HG03442 (cell line): ENCODE measurements at regions not wholly inside any gene's neighbourhood (a gene's known extent, or its start where the extent isn't known, plus 50 kb on each side); places are given as distances from the start of the nearest gene placed in this dataset.

ENCODE experiments used
- ATAC-seq: cut with Tn5 transposase; IDR thresholded peaks from one replicate; pipeline ENCODE4 v1.9.1; 2021; ENCODE audit warnings: mild to moderate bottlenecking, moderate library complexity; ENCODE audit not compliant: unreplicated experiment

DNA sequence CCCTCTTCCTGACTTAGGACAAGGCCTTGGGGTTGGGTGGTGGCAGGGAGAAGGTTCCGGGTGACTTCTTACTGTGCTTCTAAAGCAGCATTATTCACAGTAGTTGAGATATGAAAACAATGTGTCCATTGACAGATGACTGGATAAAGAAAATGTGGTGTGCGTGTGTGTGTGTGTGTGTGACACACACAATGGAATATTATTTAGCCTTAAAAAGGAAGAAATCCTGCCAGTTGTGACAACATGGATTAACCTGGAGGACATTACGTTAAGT lies 128.1 kb upstream of the RASGRP1 start:
- no peak for ATAC-seq

DNA sequence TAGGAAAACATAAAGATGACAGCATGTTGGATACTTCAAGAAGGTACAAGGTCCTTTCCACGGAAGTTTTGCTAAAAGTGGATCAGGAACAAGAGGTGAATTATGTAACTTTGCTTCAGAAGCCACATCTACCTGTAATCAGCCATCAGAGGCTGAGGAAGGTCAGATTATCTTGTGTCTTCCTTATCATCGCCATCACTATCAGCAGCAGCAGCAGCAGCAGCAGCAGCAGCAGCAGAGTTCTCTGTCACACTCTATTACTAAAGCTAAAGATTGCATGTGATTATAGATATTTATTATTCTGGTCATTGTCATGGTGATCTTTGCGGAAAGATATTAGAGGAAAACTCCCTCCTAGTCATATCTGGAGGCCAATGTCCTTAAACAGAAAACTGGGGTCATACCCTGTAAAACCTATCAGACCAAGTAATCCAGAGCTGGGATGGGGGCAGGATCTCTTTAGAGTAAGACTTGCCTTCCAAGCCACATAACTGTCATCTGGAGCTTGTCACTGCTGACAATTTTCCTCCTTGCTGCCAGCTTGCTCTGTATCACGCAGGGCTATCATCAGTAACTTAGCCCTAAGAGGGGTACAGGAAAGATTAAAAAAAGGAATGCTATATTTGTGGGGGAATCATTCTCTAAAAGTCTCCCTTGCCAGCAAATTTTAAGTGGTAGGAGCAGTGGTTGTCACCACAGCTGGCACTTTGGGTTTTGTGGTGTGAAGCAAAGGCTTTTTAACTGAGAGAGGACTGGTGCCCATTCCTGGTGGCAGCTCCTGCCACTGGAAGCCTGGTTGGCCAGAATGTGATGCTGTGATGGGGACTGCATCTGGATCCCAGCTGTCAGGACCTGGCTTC lies 130.9 kb upstream of the RASGRP1 start:
- no peak for ATAC-seq

- ATAC-seq = peak; percentile 85
These were observed 131.6 kb upstream of the RASGRP1 start for GRCh38 chr15:38696109-38696727.

- no peak for ATAC-seq
These were observed 132.3 kb upstream of the RASGRP1 start for GRCh38 chr15:38696790-38697495.

- no peak for ATAC-seq
These were observed 133.6 kb upstream of the RASGRP1 start for GRCh38 chr15:38698254-38698653.

GRCh38 chr15:38699633-38700230 lies 135.1 kb upstream of the RASGRP1 start:
- peak; percentile 41 for ATAC-seq

DNA sequence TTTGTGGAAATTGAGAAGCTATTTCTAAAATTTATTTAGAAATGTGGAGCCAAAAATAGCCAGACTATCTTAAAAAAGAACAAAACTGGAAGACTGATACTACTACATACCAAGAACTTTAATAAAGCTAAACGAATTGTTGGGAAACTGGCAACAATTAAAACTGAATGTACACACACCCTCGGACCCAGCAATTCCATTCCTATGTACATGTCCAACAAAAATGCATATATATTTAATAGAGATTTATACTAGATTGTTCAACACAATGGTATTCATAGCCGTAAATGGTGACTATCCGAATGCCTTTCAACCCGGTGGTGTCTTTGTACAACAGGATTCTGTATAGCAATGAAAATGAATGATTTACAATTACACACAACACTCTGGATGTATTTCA lies 136.5 kb upstream of the RASGRP1 start:
- ATAC-seq = no peak

DNA sequence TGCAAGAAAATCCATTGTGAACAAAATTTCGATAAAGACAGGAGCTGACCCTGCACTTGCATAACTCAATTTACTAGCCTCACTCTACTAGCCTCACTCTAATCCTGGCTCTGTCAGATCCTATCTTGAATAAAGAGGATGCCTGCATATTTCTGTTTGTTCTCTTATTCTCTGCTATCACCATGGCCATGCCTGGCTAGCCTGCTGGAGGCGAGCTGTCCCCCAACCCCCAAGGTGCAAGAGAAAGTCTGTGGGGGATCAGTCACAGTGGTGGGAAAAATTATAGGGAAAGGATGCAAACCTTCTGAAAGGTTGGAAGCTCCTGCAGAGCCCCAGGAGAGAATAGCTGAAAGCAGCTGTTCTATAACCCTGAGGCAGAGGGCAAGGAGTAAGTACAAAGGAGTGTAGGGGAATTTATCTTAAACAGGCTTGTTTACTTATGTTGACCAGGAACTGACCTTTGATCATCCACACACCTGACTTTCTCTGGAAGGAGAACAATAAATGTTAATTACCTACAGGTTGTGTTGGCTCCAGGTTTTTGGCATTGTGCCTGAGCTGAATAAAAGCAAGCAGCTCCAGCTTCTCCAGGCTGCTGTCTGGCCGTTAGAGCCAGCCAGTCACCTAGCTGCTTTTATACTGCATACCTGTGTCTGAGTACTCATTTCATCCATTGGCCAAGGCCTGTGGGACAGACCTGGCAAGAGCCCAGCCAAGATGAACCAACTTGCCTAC lies 137.7 kb upstream of the RASGRP1 start:
- no peak for ATAC-seq

DNA sequence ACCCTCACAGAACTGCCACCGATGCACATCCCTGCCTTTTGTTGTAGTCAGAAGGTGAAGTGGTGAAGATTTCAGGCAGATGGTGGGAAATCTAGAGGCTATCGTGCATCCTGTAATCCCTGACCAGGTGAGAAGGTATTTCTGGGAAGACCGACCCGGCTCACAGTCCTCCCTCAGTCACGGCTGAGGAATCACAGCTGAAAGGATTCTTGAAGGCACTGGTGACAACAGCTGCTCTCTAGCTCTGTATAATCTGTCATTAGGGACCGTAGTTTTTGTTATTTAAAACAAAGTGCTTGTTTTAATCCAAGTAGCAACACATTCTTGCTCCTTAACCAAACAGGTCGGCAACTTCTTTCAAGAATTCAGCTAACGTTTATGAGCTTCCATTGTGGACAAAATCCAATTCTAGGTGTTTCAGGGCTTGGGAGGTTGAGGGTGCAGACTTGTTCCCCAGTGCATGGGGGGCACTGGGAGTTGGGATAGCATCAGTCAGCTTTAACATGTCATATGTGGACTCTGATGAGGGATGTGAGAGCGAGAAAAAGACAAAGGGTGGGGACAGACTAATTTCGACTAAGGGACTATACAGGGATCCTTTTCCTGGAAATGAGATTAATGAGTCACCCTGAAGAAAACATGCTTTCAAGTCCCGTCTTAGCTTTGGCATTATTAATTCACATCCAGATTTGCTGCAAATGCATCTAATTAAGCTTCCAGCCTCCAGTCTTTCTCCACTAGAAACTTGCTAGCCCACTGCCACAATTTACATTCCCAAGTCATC lies 141.0 kb upstream of the RASGRP1 start:
- ATAC-seq = no peak

- ATAC-seq = no peak
These were observed 142.3 kb upstream of the RASGRP1 start for GRCh38 chr15:38706956-38707355.

GRCh38 chr15:38707802-38708671 lies 143.4 kb upstream of the RASGRP1 start:
- ATAC-seq = peak; percentile 96

GRCh38 chr15:38708672-38709180 lies 144.1 kb upstream of the RASGRP1 start:
- no peak for ATAC-seq

- no peak for ATAC-seq
These were observed 144.6 kb upstream of the RASGRP1 start for GRCh38 chr15:38709196-38709595.

DNA sequence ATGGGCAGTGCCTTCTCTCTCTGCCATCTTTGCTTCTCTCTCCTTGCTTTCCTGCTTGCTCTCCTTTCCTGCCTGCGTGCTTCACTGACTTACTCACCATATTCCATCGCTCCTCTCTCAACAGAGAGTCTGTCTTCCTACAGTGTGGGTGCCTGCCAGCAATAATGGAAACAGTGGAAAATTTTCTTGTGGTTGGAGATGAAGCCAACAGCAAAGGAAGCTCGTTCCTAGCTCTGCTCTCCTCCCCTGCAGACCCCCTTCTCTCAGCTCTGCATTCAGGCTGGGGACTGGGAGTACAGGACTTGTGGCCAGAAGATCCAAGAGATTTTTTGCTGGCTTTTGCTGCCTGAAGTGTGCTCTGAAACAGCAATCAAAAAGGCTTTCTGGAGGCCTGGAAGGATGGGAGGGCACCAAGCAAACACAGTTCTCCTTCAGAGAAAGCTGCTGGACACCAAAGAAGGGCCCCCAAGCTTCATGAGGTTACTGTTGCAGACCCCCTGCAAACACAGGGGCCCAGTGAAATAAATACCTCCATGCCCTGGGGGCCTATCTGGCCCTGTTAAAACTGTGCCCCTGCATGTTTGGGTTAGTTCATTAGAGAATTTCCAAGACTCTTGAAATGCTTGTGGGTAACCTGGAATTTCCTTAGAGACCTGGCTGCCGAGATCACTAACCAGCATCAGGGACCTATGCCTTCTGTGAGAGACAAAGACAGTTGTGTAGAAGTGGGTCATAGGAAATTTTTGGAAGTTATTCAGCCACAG lies 149.9 kb upstream of the RASGRP1 start:
- ATAC-seq = no peak

DNA sequence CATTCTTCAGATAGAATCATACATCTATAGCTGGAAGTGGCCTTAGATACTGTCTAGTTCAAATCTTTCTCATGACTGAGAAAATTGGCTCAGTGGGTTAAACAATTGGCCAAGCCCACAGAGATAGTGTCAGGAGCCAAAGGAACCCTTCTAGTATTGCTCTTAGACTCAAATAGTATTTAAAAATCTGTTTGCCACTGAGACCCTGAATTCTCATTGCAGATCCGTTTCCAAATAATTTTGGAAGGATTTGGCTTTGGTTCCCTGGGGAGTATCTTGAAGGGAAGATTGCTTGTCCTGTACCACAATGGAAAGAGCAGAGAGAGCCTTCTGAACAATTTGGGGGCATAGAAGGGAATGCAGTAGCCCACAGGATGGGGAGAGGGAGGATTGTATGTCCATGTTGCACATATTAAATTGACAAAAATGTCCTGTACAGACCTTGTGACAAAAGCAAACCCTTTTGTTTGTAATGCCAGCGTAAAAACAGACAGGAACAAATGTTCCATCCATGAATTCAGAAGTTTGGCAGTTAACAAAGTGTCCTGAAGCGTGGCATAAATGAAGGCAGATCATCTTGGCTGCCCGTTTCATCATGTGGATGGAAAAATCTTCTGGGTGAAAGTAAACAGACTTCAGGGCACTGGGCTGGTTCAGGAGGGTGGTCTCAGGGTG lies 156.4 kb upstream of the RASGRP1 start:
- no peak for ATAC-seq

GRCh38 chr15:38721568-38721945 lies 156.9 kb upstream of the RASGRP1 start:
- no peak for ATAC-seq

GRCh38 chr15:38722236-38722635 lies 157.6 kb upstream of the RASGRP1 start:
- ATAC-seq = no peak

DNA sequence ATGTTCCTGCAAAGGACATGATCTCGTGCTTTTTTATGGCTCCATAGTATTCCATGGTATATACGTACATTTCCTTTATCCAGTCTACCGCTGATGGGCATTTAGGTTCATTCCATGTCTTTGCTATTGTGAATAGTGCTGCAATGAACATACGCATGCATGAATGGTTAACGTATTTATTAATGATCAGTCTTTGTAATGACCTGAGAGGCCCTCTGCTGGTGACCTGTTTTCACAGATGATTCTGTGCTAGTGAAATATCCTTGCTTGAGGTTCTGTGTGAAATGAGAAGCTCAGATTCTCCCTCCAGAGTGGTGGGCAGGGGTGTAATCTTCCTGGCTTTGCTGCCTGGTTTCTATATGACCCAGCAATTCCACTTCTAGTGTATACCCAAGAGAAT lies 160.2 kb upstream of the RASGRP1 start:
- ATAC-seq = no peak
